ENCODE measurements at regions not wholly inside any gene's neighbourhood (a gene's known extent, or its start where the extent isn't known, plus 50 kb on each side); places are given as distances from the start of the nearest gene placed in this dataset.

- DNase-seq = no peak
- in situ Hi-C loops (cut with HindIII; ENCODE audit: low pct_ligation_motif_present, low pct_unique_long_range_greater_than_20kb, low sequenced_read_pairs) = no loop called here
Observed at GRCh38 chr6:105793130-105793529, 293.0 kb upstream of the PRDM1 start.

- in situ Hi-C loops (cut with HindIII; ENCODE audit: low pct_ligation_motif_present, low pct_unique_long_range_greater_than_20kb, low sequenced_read_pairs) = no loop called here
Observed at GRCh38 chr6:105791583-105792318, 294.4 kb upstream of the PRDM1 start.

GRCh38 chr6:105791179-105791578 is 295.0 kb upstream of the PRDM1 start:
- DNase-seq = no peak
- in situ Hi-C loops (cut with HindIII; ENCODE audit: low pct_ligation_motif_present, low pct_unique_long_range_greater_than_20kb, low sequenced_read_pairs) = no loop called here

More at GRCh38 chr6:105791583-105792318, 294.4 kb upstream of the PRDM1 start:
- no peak for DNase-seq

- in situ Hi-C loops (cut with HindIII; ENCODE audit: low pct_ligation_motif_present, low pct_unique_long_range_greater_than_20kb, low sequenced_read_pairs) = no loop called here
- no peak for DNase-seq
Observed at GRCh38 chr6:105790635-105791034, 295.5 kb upstream of the PRDM1 start.

- in situ Hi-C loops (cut with HindIII; ENCODE audit: low pct_ligation_motif_present, low pct_unique_long_range_greater_than_20kb, low sequenced_read_pairs) = no loop called here
- DNase-seq = no peak
Observed at GRCh38 chr6:105789935-105790334, 296.2 kb upstream of the PRDM1 start.

GRCh38 chr6:105787747-105788146 is 298.4 kb upstream of the PRDM1 start:
- no peak for DNase-seq
- in situ Hi-C loops (cut with HindIII; ENCODE audit: low pct_ligation_motif_present, low pct_unique_long_range_greater_than_20kb, low sequenced_read_pairs) = no loop called here

GRCh38 chr6:105786890-105787655 is 299.1 kb upstream of the PRDM1 start:
- DNase-seq = no peak
- in situ Hi-C loops (cut with HindIII; ENCODE audit: low pct_ligation_motif_present, low pct_unique_long_range_greater_than_20kb, low sequenced_read_pairs) = no loop called here

GRCh38 chr6:105786449-105786848 is 299.7 kb upstream of the PRDM1 start:
- no peak for DNase-seq
- in situ Hi-C loops (cut with HindIII; ENCODE audit: low pct_ligation_motif_present, low pct_unique_long_range_greater_than_20kb, low sequenced_read_pairs) = no loop called here

- in situ Hi-C loops (cut with HindIII; ENCODE audit: low pct_ligation_motif_present, low pct_unique_long_range_greater_than_20kb, low sequenced_read_pairs) = no loop called here
Observed at GRCh38 chr6:105785066-105785811, 300.9 kb upstream of the PRDM1 start.

GRCh38 chr6:105784179-105784578 is 302.0 kb upstream of the PRDM1 start:
- no peak for DNase-seq
- in situ Hi-C loops (cut with HindIII; ENCODE audit: low pct_ligation_motif_present, low pct_unique_long_range_greater_than_20kb, low sequenced_read_pairs) = no loop called here

More at GRCh38 chr6:105785066-105785811, 300.9 kb upstream of the PRDM1 start:
- no peak for DNase-seq

GRCh38 chr6:105783333-105783935 is 302.7 kb upstream of the PRDM1 start:
- in situ Hi-C loops (cut with HindIII; ENCODE audit: low pct_ligation_motif_present, low pct_unique_long_range_greater_than_20kb, low sequenced_read_pairs) = no loop called here
- no peak for DNase-seq

- in situ Hi-C loops (cut with HindIII; ENCODE audit: low pct_ligation_motif_present, low pct_unique_long_range_greater_than_20kb, low sequenced_read_pairs) = no loop called here
- DNase-seq = no peak
Observed at GRCh38 chr6:105781915-105782314, 304.2 kb upstream of the PRDM1 start.

- DNase-seq = no peak
- in situ Hi-C loops (cut with HindIII; ENCODE audit: low pct_ligation_motif_present, low pct_unique_long_range_greater_than_20kb, low sequenced_read_pairs) = no loop called here
Observed at GRCh38 chr6:105781248-105781647, 304.9 kb upstream of the PRDM1 start.

- no peak for DNase-seq
- in situ Hi-C loops (cut with HindIII; ENCODE audit: low pct_ligation_motif_present, low pct_unique_long_range_greater_than_20kb, low sequenced_read_pairs) = no loop called here
Observed at GRCh38 chr6:105780146-105780860, 305.8 kb upstream of the PRDM1 start.

- in situ Hi-C loops (cut with HindIII; ENCODE audit: low pct_ligation_motif_present, low pct_unique_long_range_greater_than_20kb, low sequenced_read_pairs) = no loop called here
- DNase-seq = no peak
Observed at GRCh38 chr6:105779110-105779509, 307.0 kb upstream of the PRDM1 start.

- no peak for DNase-seq
- in situ Hi-C loops (cut with HindIII; ENCODE audit: low pct_ligation_motif_present, low pct_unique_long_range_greater_than_20kb, low sequenced_read_pairs) = no loop called here
Observed at GRCh38 chr6:105775095-105775494, 311.0 kb upstream of the PRDM1 start.

- in situ Hi-C loops (cut with HindIII; ENCODE audit: low pct_ligation_motif_present, low pct_unique_long_range_greater_than_20kb, low sequenced_read_pairs) = no loop called here
- DNase-seq = no peak
Observed at GRCh38 chr6:105774247-105774646, 311.9 kb upstream of the PRDM1 start.

- in situ Hi-C loops (cut with HindIII; ENCODE audit: low pct_ligation_motif_present, low pct_unique_long_range_greater_than_20kb, low sequenced_read_pairs) = no loop called here
- DNase-seq = no peak
Observed at GRCh38 chr6:105771313-105771970, 314.7 kb upstream of the PRDM1 start.
